GM12864 (cell line): ENCODE measurements at regions not wholly inside any gene's neighbourhood (a gene's known extent, or its start where the extent isn't known, plus 50 kb on each side); places are given as distances from the start of the nearest gene placed in this dataset.

Source experiments
- DNase-seq: peaks from one replicate; pipeline ENCODE4 v3.0.0-alpha.2; 2011; ENCODE audit warnings: low read depth
- H3K4me3 ChIP-seq: 2 replicates; pipeline ENCODE4 v1.5.1; 2011; ENCODE audit warnings: mild to moderate bottlenecking, low read depth, low read length, control low read depth
- CTCF ChIP-seq: IDR thresholded peaks from 2 replicates; pipeline ENCODE4 v1.5.1; 2011; ENCODE audit warnings: low read depth, mild to moderate bottlenecking, moderate library complexity, low read length, control low read depth, inconsistent platforms; ENCODE audit errors: missing control alignments

DNA sequence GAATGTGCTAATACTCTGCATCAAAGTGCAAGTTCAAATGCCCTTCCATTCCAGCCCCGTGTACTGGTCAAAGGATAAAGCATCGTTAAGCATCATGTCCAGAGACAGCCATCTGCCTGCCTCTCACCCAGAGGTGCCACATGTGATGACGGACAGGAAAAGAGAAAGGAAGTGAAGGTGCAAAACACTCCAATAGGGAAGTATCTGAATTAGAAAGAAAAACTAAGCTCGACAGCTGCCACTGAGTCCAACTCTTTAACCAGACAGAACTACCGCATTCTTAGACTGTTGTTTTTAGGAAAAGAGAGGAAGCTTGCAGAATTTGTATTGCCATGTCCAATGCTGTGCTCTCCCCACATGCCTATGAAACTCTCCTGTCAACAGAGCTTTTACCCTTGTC, 465.0 kb upstream of the SOX5 start:
- no peak for DNase-seq
- TF ChIP-seq CTCF = no peak
- no peak overlapping the region for H3K4me3 ChIP-seq

DNA sequence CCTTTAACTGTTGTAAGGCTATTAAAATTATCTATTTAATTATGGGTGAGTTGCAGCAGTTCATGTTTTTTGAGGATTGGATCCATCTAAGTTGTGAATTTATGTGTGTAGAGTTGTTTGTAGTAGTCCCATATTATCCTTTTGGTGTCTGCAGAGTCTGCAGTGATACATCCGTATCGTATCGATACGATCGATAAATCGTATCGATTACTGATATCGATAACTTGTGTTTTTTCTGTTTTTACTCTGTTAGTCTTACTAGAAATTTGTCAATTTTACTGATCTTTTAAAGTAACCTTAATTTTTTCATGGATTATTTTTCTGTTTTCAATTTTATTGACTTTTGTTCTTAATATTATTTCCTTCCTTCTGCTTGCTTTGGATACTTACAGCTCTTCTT, 462.5 kb upstream of the SOX5 start:
- no peak overlapping the region for H3K4me3 ChIP-seq
- TF ChIP-seq CTCF = no peak
- DNase-seq = no peak

- H3K4me3 ChIP-seq = no peak overlapping the region
- no peak for DNase-seq
- no peak for TF ChIP-seq CTCF
Observed at GRCh38 chr12:24409868-24410267, 460.4 kb upstream of the SOX5 start.

DNA sequence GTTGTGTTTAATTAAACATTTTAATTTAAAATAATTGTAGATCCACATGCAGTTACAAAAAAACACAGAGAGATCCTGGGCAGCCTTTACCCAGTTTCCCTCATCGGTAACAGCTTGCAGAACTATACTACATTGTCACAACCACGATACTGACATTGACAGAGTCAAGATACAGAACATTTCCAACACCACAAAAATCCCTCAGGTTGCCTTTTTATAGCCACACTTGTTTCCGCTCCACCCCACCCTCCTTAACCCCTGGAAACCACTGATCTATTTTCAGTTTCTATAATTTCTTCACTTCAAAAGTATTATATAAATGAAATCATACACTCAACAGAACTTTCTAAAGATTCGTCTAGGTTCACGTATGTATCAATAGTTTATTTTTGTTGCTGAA, 458.8 kb upstream of the SOX5 start:
- DNase-seq = no peak
- no peak overlapping the region for H3K4me3 ChIP-seq
- no peak for TF ChIP-seq CTCF

DNA sequence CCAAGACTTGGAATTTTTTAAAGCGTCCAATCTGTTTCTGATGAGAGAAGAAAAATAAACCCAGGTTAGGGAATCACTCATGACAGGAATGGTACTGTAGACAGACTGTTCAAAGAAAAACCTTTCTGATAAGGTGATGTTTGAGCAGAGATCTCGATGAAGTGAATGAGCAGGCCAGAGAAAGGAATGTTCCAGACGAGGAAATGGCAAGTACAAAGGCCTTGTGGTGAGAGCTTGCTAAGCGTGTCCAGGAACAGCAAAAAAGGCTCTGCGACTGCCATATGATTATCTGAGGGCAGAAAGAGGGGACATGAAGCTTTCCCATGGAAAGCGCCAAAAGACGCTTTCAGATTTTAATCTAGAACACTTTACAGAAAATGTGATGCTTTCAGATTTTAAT, 458.4 kb upstream of the SOX5 start:
- TF ChIP-seq CTCF = no peak
- DNase-seq = no peak
- H3K4me3 ChIP-seq = no peak overlapping the region

GRCh38 chr12:24404086-24404815, 454.8 kb upstream of the SOX5 start:
- TF ChIP-seq CTCF = no peak
- no peak overlapping the region for H3K4me3 ChIP-seq
- no peak for DNase-seq

GRCh38 chr12:24400533-24400932, 451.1 kb upstream of the SOX5 start:
- no peak for DNase-seq
- TF ChIP-seq CTCF = no peak
- H3K4me3 ChIP-seq = no peak overlapping the region
